NT2/D1 (cell line): ENCODE measurements at regions not wholly inside any gene's neighbourhood (a gene's known extent, or its start where the extent isn't known, plus 50 kb on each side); places are given as distances from the start of the nearest gene placed in this dataset.

Experiments
- DNase-seq: peaks from one replicate; pipeline ENCODE4 v3.0.0-alpha.2; 2011; ENCODE audit warnings: low read depth, low spot score
- H3K27me3 ChIP-seq: 2 replicates; pipeline ENCODE4 v1.6.0; 2011; ENCODE audit warnings: mild to moderate bottlenecking; ENCODE audit not compliant: insufficient read length, insufficient read depth
- H3K36me3 ChIP-seq: 2 replicates; pipeline ENCODE4 v1.6.1; 2011; ENCODE audit warnings: mild to moderate bottlenecking, low read length, mixed read lengths; ENCODE audit not compliant: insufficient read depth, insufficient read length
- H3K4me1 ChIP-seq: 2 replicates; pipeline ENCODE4 v1.5.1; 2011; ENCODE audit not compliant: insufficient read depth, insufficient read length
- H3K4me3 ChIP-seq: 2 replicates; pipeline ENCODE4 v1.5.1; 2011; ENCODE audit warnings: low read depth; ENCODE audit not compliant: insufficient read length
- H3K9ac ChIP-seq: 2 replicates; pipeline ENCODE4 v1.6.0; 2011; ENCODE audit warnings: low read depth; ENCODE audit not compliant: insufficient read length
- H3K9me3 ChIP-seq: 2 replicates; pipeline ENCODE4 v1.5.1; 2011; ENCODE audit warnings: mild to moderate bottlenecking, low read length; ENCODE audit not compliant: insufficient read depth
- SUZ12 ChIP-seq: IDR thresholded peaks from 2 replicates; pipeline ENCODE4 v1.6.1; 2011; ENCODE audit not compliant: insufficient read length, insufficient read depth; ENCODE audit errors: extremely low read depth
- YY1 ChIP-seq: IDR thresholded peaks from 2 replicates; pipeline ENCODE4 v1.6.1; 2011; ENCODE audit not compliant: insufficient read length, insufficient read depth
- ZNF274 ChIP-seq: IDR thresholded peaks from 2 replicates; pipeline ENCODE4 v1.6.1; 2011; ENCODE audit warnings: mild to moderate bottlenecking, low read depth, low read length

DNA sequence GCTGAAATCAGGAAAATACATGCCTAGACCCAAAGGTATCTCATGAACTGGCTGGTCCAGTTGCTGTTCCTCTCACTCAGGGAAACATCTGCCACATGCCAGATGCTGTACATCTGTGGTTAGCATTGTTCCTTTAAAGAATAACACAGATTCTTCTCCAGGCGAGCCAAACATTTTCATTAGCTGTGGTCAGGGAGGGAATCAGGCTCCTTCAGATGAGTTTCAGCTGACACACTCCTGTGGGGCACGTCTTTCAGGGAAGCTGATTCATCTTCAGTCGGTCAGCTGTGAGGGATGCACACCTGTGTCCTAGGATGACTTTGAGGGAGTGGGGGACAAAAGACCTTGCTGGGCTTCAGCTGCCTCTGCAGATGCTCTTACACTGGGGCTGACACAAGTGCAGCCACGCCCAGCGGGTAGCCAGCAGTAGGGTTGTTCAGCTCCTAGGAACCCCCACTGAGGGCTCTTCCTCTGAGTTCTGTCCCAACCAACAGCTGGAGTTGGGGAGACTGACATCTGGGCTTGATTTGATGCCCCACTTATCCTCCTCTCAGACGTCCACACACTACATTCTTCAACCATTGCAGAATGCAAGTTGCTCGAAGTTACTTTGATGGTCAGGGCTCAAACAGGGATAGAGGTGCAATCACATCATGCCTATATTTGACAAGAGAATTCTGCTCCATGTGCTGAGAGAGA, 155.0 kb downstream of the NUAK1 start:
- DNase-seq = no peak
- no peaks in the 10 kb centered on the region for H3K4me1 ChIP-seq
- no peak overlapping the region for H3K4me3 ChIP-seq
- no peak overlapping the region for H3K9ac ChIP-seq
- H3K9me3 ChIP-seq = peaks cover 6% of the 10 kb centered on the region; the same call in 1 of the 2 replicates
- no peaks in the 10 kb centered on the region for H3K27me3 ChIP-seq
- no peaks in the 10 kb centered on the region for H3K36me3 ChIP-seq
- TF ChIP-seq ZNF274 = no peak
- TF ChIP-seq YY1 = no peak
- no peak for TF ChIP-seq SUZ12

DNA sequence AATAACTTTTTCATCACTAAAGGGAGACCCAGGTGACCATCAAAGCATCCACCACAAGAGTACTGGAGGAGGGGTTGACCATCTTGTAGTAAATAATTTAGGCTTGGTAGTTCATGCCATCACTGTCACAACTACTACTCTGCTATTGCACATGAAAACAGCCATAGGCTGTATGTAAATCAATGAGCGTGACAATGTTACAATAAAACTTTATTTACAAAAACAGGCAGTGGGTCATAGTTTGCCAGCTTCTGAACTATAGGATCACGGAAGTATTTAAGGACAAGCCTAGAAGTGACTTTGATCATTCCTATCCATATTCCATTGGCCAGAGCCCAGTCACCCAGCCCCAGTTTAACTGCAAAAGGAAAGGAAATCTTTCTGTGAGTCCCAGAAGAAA, 153.4 kb downstream of the NUAK1 start:
- Histone ChIP-seq H3K4me3 (no peak overlapping the region), H3K4me1 (no peaks in the 10 kb centered on the region), H3K9me3 (peaks cover 6% of the 10 kb centered on the region; the same call in 1 of the 2 replicates), H3K27me3 (no peaks in the 10 kb centered on the region), H3K9ac (no peak overlapping the region), H3K36me3 (no peaks in the 10 kb centered on the region)
- TF ChIP-seq YY1 (no peak), ZNF274 (no peak), SUZ12 (no peak)
- no peak for DNase-seq

DNA sequence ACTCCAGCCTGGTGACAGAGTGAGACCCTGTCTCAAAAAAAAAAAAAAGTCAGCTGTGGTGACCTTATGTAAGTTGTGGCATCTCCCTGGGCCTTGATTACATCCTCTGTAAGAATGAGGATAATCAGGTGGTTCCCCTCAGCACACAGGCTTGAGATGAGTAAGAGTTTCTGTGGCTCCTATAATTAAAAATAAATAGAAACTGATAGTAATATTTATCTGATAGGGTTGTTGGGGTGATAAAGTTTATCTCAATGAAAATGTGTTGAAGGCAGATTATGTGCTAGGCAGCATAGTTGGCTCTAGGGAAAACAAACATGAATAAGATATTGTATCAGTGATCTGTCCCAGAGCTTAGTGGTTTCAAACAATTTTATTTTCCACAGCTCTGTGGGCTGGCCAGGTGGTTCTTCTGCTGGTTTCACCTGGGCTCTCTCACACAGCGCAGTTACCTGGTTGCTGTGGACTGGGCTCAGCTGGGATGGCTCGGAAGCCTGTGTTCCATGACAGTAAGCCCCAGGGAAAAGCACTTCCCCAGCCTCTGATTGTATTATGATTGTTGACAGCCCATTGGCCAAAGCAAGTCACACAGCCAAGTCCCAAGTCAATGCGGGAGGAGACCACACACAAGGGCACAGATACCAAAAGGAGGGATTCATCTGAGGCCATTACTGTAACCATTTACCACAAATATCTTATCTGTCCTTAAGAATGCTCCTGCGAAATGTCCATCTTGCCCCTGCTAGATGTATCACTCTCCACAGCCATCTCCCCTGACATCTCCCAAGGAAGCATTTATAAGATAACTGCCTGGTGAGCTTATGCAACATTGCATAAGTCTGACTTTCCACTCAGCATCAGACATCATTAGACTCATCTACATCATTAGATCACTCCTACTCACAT, 151.7 kb downstream of the NUAK1 start:
- no peaks in the 10 kb centered on the region for H3K4me1 ChIP-seq
- no peak overlapping the region for H3K4me3 ChIP-seq
- H3K9ac ChIP-seq = no peak overlapping the region
- no peaks in the 10 kb centered on the region for H3K36me3 ChIP-seq
- DNase-seq = no peak
- TF ChIP-seq YY1 (no peak), SUZ12 (no peak), ZNF274 (no peak)
- peaks cover 6% of the 10 kb centered on the region; the same call in 1 of the 2 replicates for H3K9me3 ChIP-seq
- no peaks in the 10 kb centered on the region for H3K27me3 ChIP-seq

DNA sequence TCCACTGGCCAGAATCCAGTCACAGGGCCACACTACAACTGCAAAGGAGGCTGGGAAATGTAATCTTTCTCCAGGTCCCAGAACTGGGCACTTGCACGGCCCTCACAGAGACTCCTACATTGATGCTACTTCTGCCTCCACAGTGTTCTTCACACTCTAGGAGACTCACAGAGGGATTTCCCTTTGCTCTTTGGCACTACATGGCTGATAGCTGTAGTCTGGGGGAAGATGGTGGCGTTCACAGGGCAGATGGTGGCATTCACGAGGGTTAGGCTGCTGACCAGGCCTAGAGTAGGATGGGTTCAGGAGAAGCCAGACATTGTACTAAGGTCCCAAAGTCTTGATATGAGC, 151.1 kb downstream of the NUAK1 start:
- Histone ChIP-seq H3K9me3 (peaks cover 5% of the 10 kb centered on the region; the same call in 1 of the 2 replicates), H3K36me3 (no peaks in the 10 kb centered on the region), H3K9ac (no peak overlapping the region), H3K27me3 (no peaks in the 10 kb centered on the region), H3K4me3 (no peak overlapping the region), H3K4me1 (no peaks in the 10 kb centered on the region)
- no peak for DNase-seq
- TF ChIP-seq SUZ12 = no peak

DNA sequence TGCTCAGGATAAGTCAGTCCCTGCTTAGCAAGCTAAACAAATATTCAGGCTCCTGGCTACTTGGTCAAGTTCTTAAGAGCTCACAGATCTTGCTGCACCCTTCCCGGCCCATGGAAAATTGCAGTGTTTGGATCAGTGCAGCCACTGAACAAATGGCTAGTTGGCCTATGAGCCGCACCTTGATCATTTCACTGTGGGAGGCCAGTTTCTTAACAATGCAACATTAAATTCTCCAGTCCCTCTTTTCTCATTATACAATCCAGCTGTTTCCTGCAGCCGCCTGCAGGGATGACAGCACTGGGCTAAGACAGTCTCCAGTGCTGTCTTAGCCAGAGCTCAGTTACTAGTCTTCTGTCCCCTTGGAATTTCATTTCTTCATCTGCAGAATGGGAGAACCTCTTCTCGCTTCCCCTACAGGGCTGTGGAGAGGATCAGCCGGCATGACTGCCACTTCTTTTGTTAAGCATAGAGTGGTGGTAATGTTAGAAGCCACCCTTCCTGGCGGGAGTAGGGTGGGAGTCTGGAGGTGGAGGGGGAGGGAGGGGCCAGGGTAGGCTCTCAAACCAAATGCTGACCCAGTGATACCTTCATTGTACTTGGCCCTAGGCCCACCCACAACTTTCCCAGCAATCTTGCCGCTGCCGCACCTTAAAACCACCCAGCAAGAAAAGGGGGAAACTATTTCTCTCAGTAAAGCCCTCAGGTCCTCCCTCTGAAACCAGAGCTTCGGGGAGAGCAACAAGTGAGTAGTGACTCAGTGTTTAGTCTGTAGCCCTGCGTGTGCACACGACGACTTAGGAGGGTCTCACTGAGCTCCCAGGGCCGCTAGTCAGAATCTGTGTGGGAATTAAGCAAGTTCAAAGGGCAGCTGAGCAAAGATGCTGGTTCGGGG, 145.7 kb downstream of the NUAK1 start:
- TF ChIP-seq YY1 = no peak
- no peak for TF ChIP-seq ZNF274
- no peak for TF ChIP-seq SUZ12
- Histone ChIP-seq H3K27me3 (no peaks in the 10 kb centered on the region), H3K9me3 (no peaks in the 10 kb centered on the region), H3K4me1 (no peaks in the 10 kb centered on the region), H3K36me3 (no peaks in the 10 kb centered on the region), H3K4me3 (no peak overlapping the region), H3K9ac (no peak overlapping the region)
- DNase-seq = no peak

DNA sequence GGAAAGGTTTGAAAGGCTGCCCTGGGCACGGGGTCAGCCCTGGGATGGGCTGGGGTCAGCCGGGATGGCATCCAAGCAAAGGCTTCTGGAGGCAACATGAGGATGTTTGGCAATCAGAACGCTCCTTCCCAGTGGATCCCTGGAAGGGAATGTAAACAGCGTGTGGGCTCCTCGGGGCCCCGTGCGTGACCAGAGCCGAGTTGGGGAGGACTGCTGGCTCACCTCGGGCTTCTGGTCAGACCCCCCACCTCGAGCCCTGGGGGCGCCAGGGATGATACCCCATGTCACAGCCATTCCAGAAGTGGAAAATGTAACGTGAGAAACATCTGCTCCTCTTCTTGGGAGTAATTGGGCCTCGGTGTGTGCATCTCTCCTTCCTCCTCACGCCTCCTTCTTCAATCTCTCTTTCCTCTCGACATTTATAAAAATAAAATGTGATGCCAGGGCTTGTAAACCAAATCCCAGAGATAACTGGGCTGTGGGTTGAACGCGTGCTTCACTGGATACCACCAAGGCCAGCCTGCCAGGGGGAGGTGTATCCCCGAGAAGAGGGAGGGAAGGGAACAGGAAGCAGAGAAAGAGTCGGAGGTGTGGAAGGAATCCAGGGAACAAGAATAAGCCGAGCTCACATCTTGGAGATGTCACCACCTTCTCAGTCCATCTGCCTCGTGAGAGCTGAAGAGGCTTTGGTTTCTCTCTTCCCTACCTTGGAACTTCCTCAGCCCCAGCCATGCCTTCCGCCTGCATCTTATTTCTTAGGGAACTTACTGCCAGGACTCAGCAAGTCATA, 144.8 kb downstream of the NUAK1 start:
- no peaks in the 10 kb centered on the region for H3K36me3 ChIP-seq
- TF ChIP-seq SUZ12 (no peak), YY1 (no peak), ZNF274 (no peak)
- no peak for DNase-seq
- H3K4me1 ChIP-seq = no peaks in the 10 kb centered on the region
- H3K4me3 ChIP-seq = no peak overlapping the region
- H3K9me3 ChIP-seq = no peaks in the 10 kb centered on the region
- no peak overlapping the region for H3K9ac ChIP-seq
- H3K27me3 ChIP-seq = no peaks in the 10 kb centered on the region
